K562 (cell line): ENCODE measurements at regions not wholly inside any gene's neighbourhood (a gene's known extent, or its start where the extent isn't known, plus 50 kb on each side); places are given as distances from the start of the nearest gene placed in this dataset.

Experiments used
- DNMT1 ChIP-seq: fragments of 450-650 bp; IDR thresholded peaks from 2 replicates; pipeline ENCODE4 v1.6.1; 2016; ENCODE audit warnings: antibody characterized with exemption, mild to moderate bottlenecking
- HNRNPLL ChIP-seq: fragments of 200-400 bp; formaldehyde crosslinking; IDR thresholded peaks from 2 replicates; pipeline ENCODE4 v1.6.1; 2017; ENCODE audit warnings: low read length, low read depth, mild to moderate bottlenecking; ENCODE audit not compliant: poor library complexity, severe bottlenecking
- KHSRP ChIP-seq: fragments of 450-650 bp; IDR thresholded peaks from 2 replicates; pipeline ENCODE4 v1.6.1; 2017
- NFE2 ChIP-seq: IDR thresholded peaks from 2 replicates; pipeline ENCODE4 v1.6.1; 2014; ENCODE audit warnings: antibody characterized with exemption, low read depth
- PHB ChIP-seq: fragments of 250-450 bp; sonication (Bioruptor Pico); IDR thresholded peaks from 2 replicates; pipeline ENCODE4 v1.5.0; 2021
- RFX5 ChIP-seq: IDR thresholded peaks from 2 replicates; pipeline ENCODE4 v1.6.1; 2011; ENCODE audit warnings: low read depth, mild to moderate bottlenecking, improper control_type of control experiment, low read length
- SRSF3 ChIP-seq: fragments of 200-400 bp; formaldehyde crosslinking; IDR thresholded peaks from 2 replicates; pipeline ENCODE4 v1.6.1; 2016; ENCODE audit warnings: mild to moderate bottlenecking, low read length, moderate library complexity; ENCODE audit not compliant: insufficient read depth
- TFAM ChIP-seq: fragments of 250-450 bp; sonication (Bioruptor Pico); conservative IDR thresholded peaks from 2 replicates; pipeline ENCODE4 v1.5.0; 2021; ENCODE audit warnings: mild to moderate bottlenecking, moderate library complexity
- ZNF695 ChIP-seq: fragments of 450-650 bp; formaldehyde crosslinking; IDR thresholded peaks from 2 replicates; pipeline ENCODE4 v1.4.0; 2020; ENCODE audit warnings: mild to moderate bottlenecking, moderate library complexity
- TF ChIP-seq, protein P1 (sequence below): fragments of 200-800 bp; sonication (Bioruptor generic); IDR thresholded peaks from 2 replicates; pipeline ENCODE4 v1.6.1; 2017; ENCODE audit warnings: missing genetic modification characterization, missing compliant biosample characterization
- TF ChIP-seq, protein P2 (sequence below): fragments of 250-450 bp; sonication (Bioruptor Pico); IDR thresholded peaks from 2 replicates; pipeline ENCODE4 v1.8.0; 2022; ENCODE audit warnings: inconsistent platforms, mild to moderate bottlenecking, moderate library complexity, borderline replicate concordance
- TF ChIP-seq, protein P3 (sequence below), 2 experiments: fragments of 250-450 bp in 1 of 2; fragments of 450-650 bp in 1 of 2; sonication (Bioruptor Pico) in 1 of 2; IDR thresholded peaks; 2 replicates each; pipeline versions ENCODE4 v1.6.1 to v1.8.0; 2016 to 2021; ENCODE audit warnings: mild to moderate bottlenecking in 2 of 2, moderate library complexity in 2 of 2, missing compliant biosample characterization in 1 of 2, missing genetic modification characterization in 1 of 2
- TF ChIP-seq, protein P4 (sequence below): fragments of 450-650 bp; formaldehyde crosslinking; IDR thresholded peaks from 2 replicates; pipeline ENCODE4 v1.4.0; 2020; ENCODE audit warnings: mild to moderate bottlenecking
- TF ChIP-seq, protein P5 (sequence below): fragments of 200-400 bp; formaldehyde crosslinking; IDR thresholded peaks from 2 replicates; pipeline ENCODE4 v1.6.1; 2017; ENCODE audit warnings: mild to moderate bottlenecking, low read depth, low read length, moderate library complexity
- TF ChIP-seq, protein P6 (sequence below), 2 experiments: IDR thresholded peaks in 1 of 2; conservative IDR thresholded peaks in 1 of 2; 2 replicates each; pipeline ENCODE4 v1.6.1; 2016; ENCODE audit warnings: low read depth in 2 of 2, mild to moderate bottlenecking in 1 of 2, missing compliant biosample characterization in 1 of 2, missing genetic modification characterization in 1 of 2, moderate library complexity in 1 of 2
- TF ChIP-seq, protein P7 (sequence below): fragments of 450-650 bp; IDR thresholded peaks from 2 replicates; pipeline ENCODE4 v1.6.1; 2016

DNA sequence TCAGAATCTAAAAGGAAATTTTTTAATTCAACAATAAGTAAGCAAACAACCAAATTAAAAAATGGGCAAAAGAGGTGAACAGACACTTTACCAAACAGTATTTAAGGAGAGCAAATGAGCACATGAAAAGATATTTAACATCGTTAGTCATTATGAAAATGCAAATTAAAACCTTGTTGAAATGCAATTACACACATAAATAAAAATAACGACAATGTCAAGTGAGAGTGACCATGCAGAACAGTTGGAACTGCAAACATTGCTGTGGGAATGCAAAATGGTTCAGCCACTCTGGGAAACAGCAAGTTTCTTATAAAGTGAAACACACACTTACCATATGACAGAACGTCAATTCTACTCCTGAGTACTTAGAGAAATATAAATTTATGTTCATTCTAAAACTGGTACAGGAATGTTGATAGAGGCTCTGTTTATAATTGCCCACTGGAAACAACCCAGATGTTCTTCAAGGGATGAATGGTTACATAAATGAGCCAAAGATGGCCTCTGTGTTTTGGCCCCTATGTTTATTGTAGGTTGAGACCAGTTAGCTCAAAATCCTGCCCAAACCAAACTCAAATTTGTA, 678.1 kb downstream of the UQCRFS1 start (continued):
- TF ChIP-seq, protein P1, sequence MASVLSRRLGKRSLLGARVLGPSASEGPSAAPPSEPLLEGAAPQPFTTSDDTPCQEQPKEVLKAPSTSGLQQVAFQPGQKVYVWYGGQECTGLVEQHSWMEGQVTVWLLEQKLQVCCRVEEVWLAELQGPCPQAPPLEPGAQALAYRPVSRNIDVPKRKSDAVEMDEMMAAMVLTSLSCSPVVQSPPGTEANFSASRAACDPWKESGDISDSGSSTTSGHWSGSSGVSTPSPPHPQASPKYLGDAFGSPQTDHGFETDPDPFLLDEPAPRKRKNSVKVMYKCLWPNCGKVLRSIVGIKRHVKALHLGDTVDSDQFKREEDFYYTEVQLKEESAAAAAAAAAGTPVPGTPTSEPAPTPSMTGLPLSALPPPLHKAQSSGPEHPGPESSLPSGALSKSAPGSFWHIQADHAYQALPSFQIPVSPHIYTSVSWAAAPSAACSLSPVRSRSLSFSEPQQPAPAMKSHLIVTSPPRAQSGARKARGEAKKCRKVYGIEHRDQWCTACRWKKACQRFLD (CRISPR knock-in tag): peak; percentile 25; the same call in 1 of the 2 replicates
- TF ChIP-seq, protein P2, sequence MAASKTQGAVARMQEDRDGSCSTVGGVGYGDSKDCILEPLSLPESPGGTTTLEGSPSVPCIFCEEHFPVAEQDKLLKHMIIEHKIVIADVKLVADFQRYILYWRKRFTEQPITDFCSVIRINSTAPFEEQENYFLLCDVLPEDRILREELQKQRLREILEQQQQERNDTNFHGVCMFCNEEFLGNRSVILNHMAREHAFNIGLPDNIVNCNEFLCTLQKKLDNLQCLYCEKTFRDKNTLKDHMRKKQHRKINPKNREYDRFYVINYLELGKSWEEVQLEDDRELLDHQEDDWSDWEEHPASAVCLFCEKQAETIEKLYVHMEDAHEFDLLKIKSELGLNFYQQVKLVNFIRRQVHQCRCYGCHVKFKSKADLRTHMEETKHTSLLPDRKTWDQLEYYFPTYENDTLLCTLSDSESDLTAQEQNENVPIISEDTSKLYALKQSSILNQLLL: no peak
- no peak for TF ChIP-seq KHSRP
- TF ChIP-seq, protein P3, sequence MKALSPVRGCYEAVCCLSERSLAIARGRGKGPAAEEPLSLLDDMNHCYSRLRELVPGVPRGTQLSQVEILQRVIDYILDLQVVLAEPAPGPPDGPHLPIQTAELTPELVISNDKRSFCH (CRISPR knock-in tag; IDR thresholded peaks at IDR 0.05): no peak
- TF ChIP-seq, protein P3 (tag; IDR thresholded peaks at IDR 0.05): peak; percentile 15; the same call in 1 of the 2 replicates
- TF ChIP-seq, protein P4, sequence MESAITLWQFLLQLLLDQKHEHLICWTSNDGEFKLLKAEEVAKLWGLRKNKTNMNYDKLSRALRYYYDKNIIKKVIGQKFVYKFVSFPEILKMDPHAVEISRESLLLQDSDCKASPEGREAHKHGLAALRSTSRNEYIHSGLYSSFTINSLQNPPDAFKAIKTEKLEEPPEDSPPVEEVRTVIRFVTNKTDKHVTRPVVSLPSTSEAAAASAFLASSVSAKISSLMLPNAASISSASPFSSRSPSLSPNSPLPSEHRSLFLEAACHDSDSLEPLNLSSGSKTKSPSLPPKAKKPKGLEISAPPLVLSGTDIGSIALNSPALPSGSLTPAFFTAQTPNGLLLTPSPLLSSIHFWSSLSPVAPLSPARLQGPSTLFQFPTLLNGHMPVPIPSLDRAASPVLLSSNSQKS (CRISPR knock-in tag): 0 out of 2 replicates have a peak, but pooled peaks have one; percentile 64
- TF ChIP-seq, protein P5, sequence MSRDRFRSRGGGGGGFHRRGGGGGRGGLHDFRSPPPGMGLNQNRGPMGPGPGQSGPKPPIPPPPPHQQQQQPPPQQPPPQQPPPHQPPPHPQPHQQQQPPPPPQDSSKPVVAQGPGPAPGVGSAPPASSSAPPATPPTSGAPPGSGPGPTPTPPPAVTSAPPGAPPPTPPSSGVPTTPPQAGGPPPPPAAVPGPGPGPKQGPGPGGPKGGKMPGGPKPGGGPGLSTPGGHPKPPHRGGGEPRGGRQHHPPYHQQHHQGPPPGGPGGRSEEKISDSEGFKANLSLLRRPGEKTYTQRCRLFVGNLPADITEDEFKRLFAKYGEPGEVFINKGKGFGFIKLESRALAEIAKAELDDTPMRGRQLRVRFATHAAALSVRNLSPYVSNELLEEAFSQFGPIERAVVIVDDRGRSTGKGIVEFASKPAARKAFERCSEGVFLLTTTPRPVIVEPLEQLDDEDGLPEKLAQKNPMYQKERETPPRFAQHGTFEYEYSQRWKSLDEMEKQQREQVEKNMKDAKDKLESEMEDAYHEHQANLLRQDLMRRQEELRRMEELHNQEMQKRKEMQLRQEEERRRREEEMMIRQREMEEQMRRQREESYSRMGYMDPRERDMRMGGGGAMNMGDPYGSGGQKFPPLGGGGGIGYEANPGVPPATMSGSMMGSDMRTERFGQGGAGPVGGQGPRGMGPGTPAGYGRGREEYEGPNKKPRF: no peak
- TF ChIP-seq NFE2: peak; percentile 38; the same call in 1 of the 2 replicates
- TF ChIP-seq HNRNPLL: no peak
- 0 out of 2 replicates have a peak, but pooled peaks have one; percentile 72 for TF ChIP-seq ZNF695 (CRISPR knock-in tag)
- TF ChIP-seq, protein P6, sequence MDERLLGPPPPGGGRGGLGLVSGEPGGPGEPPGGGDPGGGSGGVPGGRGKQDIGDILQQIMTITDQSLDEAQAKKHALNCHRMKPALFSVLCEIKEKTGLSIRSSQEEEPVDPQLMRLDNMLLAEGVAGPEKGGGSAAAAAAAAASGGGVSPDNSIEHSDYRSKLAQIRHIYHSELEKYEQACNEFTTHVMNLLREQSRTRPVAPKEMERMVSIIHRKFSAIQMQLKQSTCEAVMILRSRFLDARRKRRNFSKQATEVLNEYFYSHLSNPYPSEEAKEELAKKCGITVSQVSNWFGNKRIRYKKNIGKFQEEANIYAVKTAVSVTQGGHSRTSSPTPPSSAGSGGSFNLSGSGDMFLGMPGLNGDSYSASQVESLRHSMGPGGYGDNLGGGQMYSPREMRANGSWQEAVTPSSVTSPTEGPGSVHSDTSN (CRISPR knock-in tag; IDR thresholded peaks at IDR 0.05; ENCODE audit: low read depth): no peak
- TF ChIP-seq, protein P6 (tag; conservative IDR thresholded peaks at IDR 0.05; ENCODE audit: low read depth): peak; percentile 72
- TF ChIP-seq TFAM (CRISPR knock-in tag): no peak
- TF ChIP-seq, protein P7, sequence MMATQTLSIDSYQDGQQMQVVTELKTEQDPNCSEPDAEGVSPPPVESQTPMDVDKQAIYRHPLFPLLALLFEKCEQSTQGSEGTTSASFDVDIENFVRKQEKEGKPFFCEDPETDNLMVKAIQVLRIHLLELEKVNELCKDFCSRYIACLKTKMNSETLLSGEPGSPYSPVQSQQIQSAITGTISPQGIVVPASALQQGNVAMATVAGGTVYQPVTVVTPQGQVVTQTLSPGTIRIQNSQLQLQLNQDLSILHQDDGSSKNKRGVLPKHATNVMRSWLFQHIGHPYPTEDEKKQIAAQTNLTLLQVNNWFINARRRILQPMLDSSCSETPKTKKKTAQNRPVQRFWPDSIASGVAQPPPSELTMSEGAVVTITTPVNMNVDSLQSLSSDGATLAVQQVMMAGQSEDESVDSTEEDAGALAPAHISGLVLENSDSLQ: 0 out of 2 replicates have a peak, but pooled peaks have one; percentile 6
- no peak for TF ChIP-seq RFX5
- no peak for TF ChIP-seq PHB (CRISPR knock-in tag)
- no peak for TF ChIP-seq SRSF3
- no peak for TF ChIP-seq DNMT1
